ENCODE measurements at regions not wholly inside any gene's neighbourhood (a gene's known extent, or its start where the extent isn't known, plus 50 kb on each side); places are given as distances from the start of the nearest gene placed in this dataset.

GRCh38 chr5:18792145-18792544, 1157.9 kb downstream of the TAF11L14 start:
- Histone ChIP-seq H3K36me3 (ENCODE audit: control insufficient read depth, low read length) (no peaks in the 10 kb centered on the region), H3F3A (ENCODE audit: control insufficient read depth, insufficient read depth) (no peaks in the 10 kb centered on the region), H3K9me3 (ENCODE audit: control insufficient read depth, insufficient read depth, low read length) (no peaks in the 10 kb centered on the region), H4K20me1 (ENCODE audit: control insufficient read depth, insufficient read depth, low read depth, low read length) (no peaks in the 10 kb centered on the region), H3K4me1 (ENCODE audit: control insufficient read depth, low read length) (no peaks in the 10 kb centered on the region), H3K9me2 (replicated peaks; ENCODE audit: control insufficient read depth, low read length) (no peaks in the 10 kb centered on the region), H3K4me3 (ENCODE audit: low read length) (no peak overlapping the region), H3K27ac (ENCODE audit: low read depth, low read length) (no peak overlapping the region), H3K4me2 (ENCODE audit: low read length) (no peak overlapping the region), H3K79me2 (ENCODE audit: control insufficient read depth, low read length) (no peaks in the 10 kb centered on the region), H3K27me3 (ENCODE audit: control insufficient read depth, low read length) (no peaks in the 10 kb centered on the region)
- TF ChIP-seq EZH2phosphoT487 (IDR thresholded peaks at IDR 0.05; ENCODE audit: borderline replicate concordance, low read length) (no peak), CTCF (IDR thresholded peaks at IDR 0.05; ENCODE audit: low read depth, low read length, poor library complexity, severe bottlenecking) (no peak)

GRCh38 chr5:18797222-18797621, 1163.0 kb downstream of the TAF11L14 start:
- H3K27me3 ChIP-seq (ENCODE audit: control insufficient read depth, low read length), result no peaks in the 10 kb centered on the region
- TF ChIP-seq CTCF (IDR thresholded peaks at IDR 0.05; ENCODE audit: low read depth, low read length, poor library complexity, severe bottlenecking) (no peak), EZH2phosphoT487 (IDR thresholded peaks at IDR 0.05; ENCODE audit: borderline replicate concordance, low read length) (no peak)

GRCh38 chr5:18798058-18798457, 1163.8 kb downstream of the TAF11L14 start:
- no peaks in the 10 kb centered on the region for H3K79me2 ChIP-seq (ENCODE audit: control insufficient read depth, low read length)
- no peaks in the 10 kb centered on the region for H3F3A ChIP-seq (ENCODE audit: control insufficient read depth, insufficient read depth)
- TF ChIP-seq EZH2phosphoT487 (IDR thresholded peaks at IDR 0.05; ENCODE audit: borderline replicate concordance, low read length), result no peak
- TF ChIP-seq CTCF (IDR thresholded peaks at IDR 0.05; ENCODE audit: low read depth, low read length, poor library complexity, severe bottlenecking), result no peak
- no peaks in the 10 kb centered on the region for H4K20me1 ChIP-seq (ENCODE audit: control insufficient read depth, insufficient read depth, low read depth, low read length)
- H3K4me3 ChIP-seq (ENCODE audit: low read length), result no peak overlapping the region
- H3K9me3 ChIP-seq (ENCODE audit: control insufficient read depth, insufficient read depth, low read length), result no peaks in the 10 kb centered on the region
- no peaks in the 10 kb centered on the region for H3K27me3 ChIP-seq (ENCODE audit: control insufficient read depth, low read length)
- H3K36me3 ChIP-seq (ENCODE audit: control insufficient read depth, low read length), result no peaks in the 10 kb centered on the region
- no peaks in the 10 kb centered on the region for H3K4me1 ChIP-seq (ENCODE audit: control insufficient read depth, low read length)
- H3K9me2 ChIP-seq (replicated peaks; ENCODE audit: control insufficient read depth, low read length), result no peaks in the 10 kb centered on the region
- H3K4me2 ChIP-seq (ENCODE audit: low read length), result no peak overlapping the region
- H3K27ac ChIP-seq (ENCODE audit: low read depth, low read length), result no peak overlapping the region

More at GRCh38 chr5:18797222-18797621, 1163.0 kb downstream of the TAF11L14 start:
- no peaks in the 10 kb centered on the region for H3K79me2 ChIP-seq (ENCODE audit: control insufficient read depth, low read length)
- no peak overlapping the region for H3K27ac ChIP-seq (ENCODE audit: low read depth, low read length)
- no peaks in the 10 kb centered on the region for H3K4me1 ChIP-seq (ENCODE audit: control insufficient read depth, low read length)
- H3F3A ChIP-seq (ENCODE audit: control insufficient read depth, insufficient read depth), result no peaks in the 10 kb centered on the region
- no peaks in the 10 kb centered on the region for H4K20me1 ChIP-seq (ENCODE audit: control insufficient read depth, insufficient read depth, low read depth, low read length)
- no peaks in the 10 kb centered on the region for H3K9me3 ChIP-seq (ENCODE audit: control insufficient read depth, insufficient read depth, low read length)
- H3K4me2 ChIP-seq (ENCODE audit: low read length), result no peak overlapping the region
- no peak overlapping the region for H3K4me3 ChIP-seq (ENCODE audit: low read length)
- H3K36me3 ChIP-seq (ENCODE audit: control insufficient read depth, low read length), result no peaks in the 10 kb centered on the region
- no peaks in the 10 kb centered on the region for H3K9me2 ChIP-seq (replicated peaks; ENCODE audit: control insufficient read depth, low read length)
